Fibroblast of mammary gland (primary cell): ENCODE measurements at regions not wholly inside any gene's neighbourhood (a gene's known extent, or its start where the extent isn't known, plus 50 kb on each side); places are given as distances from the start of the nearest gene placed in this dataset.
"Not testable (repeated sequence)": the region's sequence is repeated elsewhere in the genome, so short reads cannot be mapped to it uniquely, and the experiment has no call there.

Experiments
- DNase-seq: peaks from one replicate; pipeline ENCODE4 v3.0.0-alpha.2; 2010; ENCODE audit warnings: low read depth
- H3K4me3 ChIP-seq: 2 replicates; pipeline ENCODE4 v1.5.1; 2011; ENCODE audit warnings: low read depth, mild to moderate bottlenecking, low read length, moderate library complexity; ENCODE audit not compliant: control insufficient read depth
- TF ChIP-seq, protein P1 (sequence below): conservative IDR thresholded peaks from 2 replicates; pipeline ENCODE4 v1.5.1; 2011; ENCODE audit warnings: low read depth, low read length, inconsistent platforms; ENCODE audit not compliant: control insufficient read depth, insufficient read depth

DNA sequence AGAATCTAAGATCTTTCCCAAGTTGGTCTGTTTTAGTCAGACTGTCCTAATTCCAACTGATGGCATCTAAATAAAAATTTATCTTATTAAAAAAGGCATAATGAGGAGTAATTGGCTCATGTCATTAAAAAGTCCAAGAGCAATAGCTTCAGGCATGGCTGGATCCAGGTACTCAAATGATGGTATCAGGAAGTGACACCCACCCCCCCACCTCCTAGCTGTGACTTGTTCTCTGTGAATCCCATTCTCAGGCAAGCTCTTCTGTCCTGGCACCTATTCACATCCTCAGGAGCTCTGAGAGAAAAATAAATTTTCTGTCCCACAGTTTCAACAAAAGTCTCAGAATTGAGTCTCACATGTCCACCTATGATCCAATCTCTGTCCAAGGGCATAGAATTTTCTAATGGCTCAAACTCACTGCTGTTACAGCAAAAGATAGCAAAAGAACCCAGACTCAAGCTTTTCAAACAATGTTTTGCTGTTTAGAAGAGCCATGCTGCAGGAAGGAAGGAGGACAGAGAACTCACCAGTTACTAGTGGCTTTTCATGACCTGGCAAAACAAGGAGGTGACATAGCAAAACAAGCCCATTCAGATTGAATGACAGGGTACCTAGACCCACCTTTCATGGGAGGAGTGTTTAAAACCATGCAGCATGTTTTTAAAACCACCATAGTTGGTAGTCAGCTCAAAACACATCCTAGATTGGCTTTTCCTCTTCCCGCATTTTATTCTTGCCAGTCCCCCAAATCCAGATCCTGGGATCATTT, 496.1 kb downstream of the PREX1 start:
- DNase-seq = no peak
- no peak overlapping the region for H3K4me3 ChIP-seq
- TF ChIP-seq, protein P1, sequence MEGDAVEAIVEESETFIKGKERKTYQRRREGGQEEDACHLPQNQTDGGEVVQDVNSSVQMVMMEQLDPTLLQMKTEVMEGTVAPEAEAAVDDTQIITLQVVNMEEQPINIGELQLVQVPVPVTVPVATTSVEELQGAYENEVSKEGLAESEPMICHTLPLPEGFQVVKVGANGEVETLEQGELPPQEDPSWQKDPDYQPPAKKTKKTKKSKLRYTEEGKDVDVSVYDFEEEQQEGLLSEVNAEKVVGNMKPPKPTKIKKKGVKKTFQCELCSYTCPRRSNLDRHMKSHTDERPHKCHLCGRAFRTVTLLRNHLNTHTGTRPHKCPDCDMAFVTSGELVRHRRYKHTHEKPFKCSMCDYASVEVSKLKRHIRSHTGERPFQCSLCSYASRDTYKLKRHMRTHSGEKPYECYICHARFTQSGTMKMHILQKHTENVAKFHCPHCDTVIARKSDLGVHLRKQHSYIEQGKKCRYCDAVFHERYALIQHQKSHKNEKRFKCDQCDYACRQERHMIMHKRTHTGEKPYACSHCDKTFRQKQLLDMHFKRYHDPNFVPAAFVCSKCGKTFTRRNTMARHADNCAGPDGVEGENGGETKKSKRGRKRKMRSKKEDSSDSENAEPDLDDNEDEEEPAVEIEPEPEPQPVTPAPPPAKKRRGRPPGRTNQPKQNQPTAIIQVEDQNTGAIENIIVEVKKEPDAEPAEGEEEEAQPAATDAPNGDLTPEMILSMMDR = no peak

DNA sequence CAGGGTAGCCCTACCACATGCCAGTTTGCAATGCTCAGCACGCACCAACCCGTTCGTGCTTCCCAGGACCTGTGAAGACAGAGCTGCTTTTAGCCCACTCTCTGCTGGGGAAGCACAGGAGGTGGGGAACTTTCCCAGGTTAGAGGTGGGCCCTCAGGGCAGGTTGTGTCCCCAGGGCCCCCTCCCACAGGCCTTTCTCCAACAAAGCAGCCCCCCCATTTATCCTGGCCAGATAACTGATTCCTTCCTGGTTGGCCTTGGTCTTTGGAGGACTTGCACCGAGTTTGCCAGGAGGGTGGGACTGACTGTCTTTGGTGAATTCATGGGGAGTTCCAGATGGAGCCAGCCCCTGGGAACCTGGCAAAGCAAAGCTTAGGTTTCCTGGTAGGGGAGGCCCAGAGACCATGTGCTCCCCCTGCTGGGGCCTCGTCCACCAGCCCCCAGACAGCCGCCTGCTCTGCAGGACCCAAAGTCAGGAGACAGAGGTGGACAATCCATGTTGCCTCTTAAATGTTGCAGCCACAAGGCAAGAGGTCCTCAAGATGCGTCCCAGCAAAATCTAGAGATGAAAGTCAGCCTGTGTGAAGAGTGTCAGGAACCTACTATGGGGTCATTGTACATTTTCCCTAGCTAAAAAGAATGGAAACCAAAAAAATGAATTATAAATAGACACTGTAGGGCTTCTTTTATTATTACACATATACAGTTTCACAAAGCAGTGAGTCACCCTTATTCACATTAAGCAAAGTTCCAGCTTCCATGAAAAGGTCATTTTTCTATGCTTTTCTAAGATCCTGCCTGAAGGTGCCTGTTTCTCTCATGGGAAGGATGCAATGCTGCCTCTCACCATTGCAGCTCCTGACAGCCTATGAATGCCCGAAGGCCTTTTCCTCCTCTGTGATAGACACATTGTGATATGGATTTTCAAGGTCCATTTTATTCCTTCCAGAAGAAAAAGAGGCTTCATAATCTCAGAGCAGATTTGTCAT, 497.8 kb downstream of the PREX1 start:
- TF ChIP-seq, protein P1 = peak; percentile 13
- peak; percentile 22 for DNase-seq

GRCh38 chr20:48329031-48329615, 498.7 kb downstream of the PREX1 start:
- no peak overlapping the region for H3K4me3 ChIP-seq
- TF ChIP-seq, protein P1 = no peak
- DNase-seq = no peak

More for the DNA sequence above, 497.8 kb downstream of the PREX1 start:
- no peak overlapping the region for H3K4me3 ChIP-seq

GRCh38 chr20:48327848-48328247, 500.0 kb downstream of the PREX1 start:
- H3K4me3 ChIP-seq = not testable (repeated sequence)

DNA sequence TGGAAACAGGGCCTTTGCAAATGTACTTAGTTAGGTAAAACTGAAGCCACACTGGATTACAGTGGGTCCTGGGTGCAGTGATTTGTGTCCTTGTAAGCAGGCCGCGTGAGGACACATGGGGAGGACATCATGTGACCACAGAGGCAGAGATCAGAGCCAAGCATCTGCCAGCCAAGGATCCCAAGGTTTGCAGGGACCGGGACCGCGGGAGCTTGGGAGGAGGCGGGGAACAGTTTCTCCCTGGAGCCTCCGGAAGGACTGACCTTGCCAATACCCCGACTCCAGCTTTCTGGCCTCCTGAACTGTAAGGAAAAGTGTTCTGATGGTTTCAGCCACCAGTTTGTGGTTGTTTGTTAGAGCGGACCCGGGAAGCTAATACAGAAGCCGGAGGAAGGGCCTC, 500.9 kb downstream of the PREX1 start:
- no peak for DNase-seq
- H3K4me3 ChIP-seq = no peak overlapping the region
- TF ChIP-seq, protein P1 = no peak

More at GRCh38 chr20:48327848-48328247, 500.0 kb downstream of the PREX1 start:
- DNase-seq = not testable (repeated sequence)

GRCh38 chr20:48326434-48326691, 501.4 kb downstream of the PREX1 start:
- TF ChIP-seq, protein P1 = no peak
- H3K4me3 ChIP-seq = no peak overlapping the region
- DNase-seq = no peak
